D341Med (cell line): ENCODE measurements at regions not wholly inside any gene's neighbourhood (a gene's known extent, or its start where the extent isn't known, plus 50 kb on each side); places are given as distances from the start of the nearest gene placed in this dataset.
A peak's percentile ranks its signal among the peaks of the same experiment; 100 is the strongest.

Experiments
- DNase-seq: peaks from one replicate; pipeline ENCODE4 v3.0.0; 2012; ENCODE audit warnings: low spot score

GRCh38 chr19:32104153-32104849 is 241.1 kb upstream of the ZNF507 start:
- no peak for DNase-seq

- DNase-seq = no peak
Observed at GRCh38 chr19:32104850-32105235, 240.6 kb upstream of the ZNF507 start.

- DNase-seq = no peak
Observed at GRCh38 chr19:32105527-32106310, 239.7 kb upstream of the ZNF507 start.

GRCh38 chr19:32122258-32122657 is 223.2 kb upstream of the ZNF507 start:
- DNase-seq = no peak

- DNase-seq = no peak
Observed at GRCh38 chr19:32123355-32123940, 222.0 kb upstream of the ZNF507 start.

- DNase-seq = no peak
Observed at GRCh38 chr19:32124585-32124984, 220.8 kb upstream of the ZNF507 start.

GRCh38 chr19:32129141-32129540 is 216.3 kb upstream of the ZNF507 start:
- no peak for DNase-seq

- DNase-seq = no peak
Observed at GRCh38 chr19:32130332-32130731, 215.1 kb upstream of the ZNF507 start.

- no peak for DNase-seq
Observed at GRCh38 chr19:32131005-32131404, 214.4 kb upstream of the ZNF507 start.

GRCh38 chr19:32138416-32138815 is 207.0 kb upstream of the ZNF507 start:
- DNase-seq = no peak

- no peak for DNase-seq
Observed at GRCh38 chr19:32141840-32142511, 203.4 kb upstream of the ZNF507 start.

GRCh38 chr19:32146664-32147063 is 198.7 kb upstream of the ZNF507 start:
- DNase-seq = no peak

GRCh38 chr19:32150605-32151004 is 194.8 kb upstream of the ZNF507 start:
- no peak for DNase-seq

GRCh38 chr19:32154418-32154817 is 191.0 kb upstream of the ZNF507 start:
- DNase-seq = no peak

- peak; percentile 6 for DNase-seq
Observed at GRCh38 chr19:32164384-32164992, 180.9 kb upstream of the ZNF507 start.

- DNase-seq = peak; percentile 8
Observed at GRCh38 chr19:32165141-32165540, 180.3 kb upstream of the ZNF507 start.

- peak; percentile 15 for DNase-seq
Observed at GRCh38 chr19:32165750-32166149, 179.7 kb upstream of the ZNF507 start.

- peak; percentile 12 for DNase-seq
Observed at GRCh38 chr19:32166238-32166637, 179.2 kb upstream of the ZNF507 start.

GRCh38 chr19:32168111-32168510 is 177.3 kb upstream of the ZNF507 start:
- peak; percentile 1 for DNase-seq

- peak; percentile 4 for DNase-seq
Observed at GRCh38 chr19:32168606-32169005, 176.8 kb upstream of the ZNF507 start.

- DNase-seq = peak; percentile 9
Observed at GRCh38 chr19:32171719-32172151, 173.7 kb upstream of the ZNF507 start.

GRCh38 chr19:32172566-32173160 is 172.7 kb upstream of the ZNF507 start:
- peak; percentile 4 for DNase-seq
